Fibroblast of villous mesenchyme (primary cell): ENCODE measurements at regions not wholly inside any gene's neighbourhood (a gene's known extent, or its start where the extent isn't known, plus 50 kb on each side); places are given as distances from the start of the nearest gene placed in this dataset.
"Not testable (repeated sequence)": the region's sequence is repeated elsewhere in the genome, so short reads cannot be mapped to it uniquely, and the experiment has no call there.

Experiments used
- DNase-seq: peaks from one replicate; pipeline ENCODE4 v3.0.0-alpha.2; 2010; ENCODE audit warnings: low read depth
- H3K4me3 ChIP-seq: 2 replicates; pipeline ENCODE4 v1.5.1; 2011; ENCODE audit warnings: low read depth, mild to moderate bottlenecking, low read length
- TF ChIP-seq, protein P1 (sequence below): IDR thresholded peaks from 2 replicates; pipeline ENCODE4 v1.5.1; 2012; ENCODE audit warnings: low read depth, mild to moderate bottlenecking, low read length; ENCODE audit not compliant: insufficient read depth

DNA sequence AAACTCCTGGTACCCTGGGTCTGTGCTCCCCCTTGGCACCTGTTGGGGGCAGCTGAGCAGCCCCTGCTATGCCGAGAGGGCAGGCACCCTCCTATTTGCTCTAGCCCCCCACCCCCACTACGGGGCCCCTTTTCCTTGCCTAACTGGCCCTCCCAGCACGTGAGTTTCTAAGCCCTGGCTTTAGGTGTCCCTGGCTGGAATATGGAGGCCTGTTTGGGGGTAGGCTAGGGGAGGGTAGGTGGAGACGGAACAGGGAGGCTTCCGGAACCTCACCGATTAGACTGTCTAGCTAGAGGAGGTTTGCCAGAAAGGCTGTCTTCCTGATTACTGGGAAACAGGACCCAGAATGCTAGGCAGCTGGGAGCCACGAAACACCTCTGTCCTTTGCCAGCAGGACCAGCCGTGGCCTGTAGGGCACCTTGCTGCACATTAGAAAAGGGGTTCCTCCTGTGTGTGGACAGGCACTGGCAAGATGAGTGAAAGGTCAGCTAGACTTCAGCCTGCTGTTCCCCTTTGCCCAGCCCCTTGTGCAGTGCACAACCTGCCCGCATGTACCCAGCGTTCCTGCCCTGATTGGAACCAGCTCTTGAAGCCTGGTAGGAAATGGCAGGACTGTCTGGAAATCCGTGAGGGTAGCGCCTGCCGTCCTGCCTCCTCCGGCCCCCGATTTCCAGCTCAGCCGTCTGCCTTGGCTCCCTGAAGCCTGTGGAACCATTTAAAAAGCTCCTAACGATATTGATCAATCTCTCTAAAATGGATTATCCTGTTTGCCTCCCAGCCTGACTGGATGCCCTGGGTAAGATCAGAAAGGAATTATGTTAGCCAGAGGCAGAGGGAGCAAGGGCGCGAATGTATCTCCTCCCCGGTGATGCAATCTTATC lies 83.4 kb upstream of the GSE1 start:
- TF ChIP-seq, protein P1, sequence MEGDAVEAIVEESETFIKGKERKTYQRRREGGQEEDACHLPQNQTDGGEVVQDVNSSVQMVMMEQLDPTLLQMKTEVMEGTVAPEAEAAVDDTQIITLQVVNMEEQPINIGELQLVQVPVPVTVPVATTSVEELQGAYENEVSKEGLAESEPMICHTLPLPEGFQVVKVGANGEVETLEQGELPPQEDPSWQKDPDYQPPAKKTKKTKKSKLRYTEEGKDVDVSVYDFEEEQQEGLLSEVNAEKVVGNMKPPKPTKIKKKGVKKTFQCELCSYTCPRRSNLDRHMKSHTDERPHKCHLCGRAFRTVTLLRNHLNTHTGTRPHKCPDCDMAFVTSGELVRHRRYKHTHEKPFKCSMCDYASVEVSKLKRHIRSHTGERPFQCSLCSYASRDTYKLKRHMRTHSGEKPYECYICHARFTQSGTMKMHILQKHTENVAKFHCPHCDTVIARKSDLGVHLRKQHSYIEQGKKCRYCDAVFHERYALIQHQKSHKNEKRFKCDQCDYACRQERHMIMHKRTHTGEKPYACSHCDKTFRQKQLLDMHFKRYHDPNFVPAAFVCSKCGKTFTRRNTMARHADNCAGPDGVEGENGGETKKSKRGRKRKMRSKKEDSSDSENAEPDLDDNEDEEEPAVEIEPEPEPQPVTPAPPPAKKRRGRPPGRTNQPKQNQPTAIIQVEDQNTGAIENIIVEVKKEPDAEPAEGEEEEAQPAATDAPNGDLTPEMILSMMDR, result no peak
- DNase-seq, result no peak

DNA sequence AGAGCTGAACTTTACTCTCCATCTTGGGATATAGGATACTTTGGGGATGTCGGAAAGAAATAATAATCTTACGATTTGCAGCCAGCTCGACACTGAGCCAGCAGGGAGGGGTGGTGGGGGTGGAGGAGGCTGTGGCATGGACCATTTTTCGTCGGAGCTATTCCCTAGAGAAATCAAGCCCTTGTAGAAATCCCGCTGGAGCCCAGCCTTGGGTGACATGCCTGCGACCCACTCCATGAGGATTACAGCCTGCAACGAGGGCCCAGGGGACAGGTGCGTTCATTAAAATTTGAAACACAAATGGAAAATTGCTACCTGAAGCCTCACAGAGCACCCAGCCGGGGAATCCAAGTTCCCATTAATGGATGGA lies 82.8 kb upstream of the GSE1 start:
- no peak for DNase-seq
- TF ChIP-seq, protein P1, result no peak
- H3K4me3 ChIP-seq, result no peak overlapping the region

More for the DNA sequence above, 83.4 kb upstream of the GSE1 start:
- H3K4me3 ChIP-seq, result no peak overlapping the region

DNA sequence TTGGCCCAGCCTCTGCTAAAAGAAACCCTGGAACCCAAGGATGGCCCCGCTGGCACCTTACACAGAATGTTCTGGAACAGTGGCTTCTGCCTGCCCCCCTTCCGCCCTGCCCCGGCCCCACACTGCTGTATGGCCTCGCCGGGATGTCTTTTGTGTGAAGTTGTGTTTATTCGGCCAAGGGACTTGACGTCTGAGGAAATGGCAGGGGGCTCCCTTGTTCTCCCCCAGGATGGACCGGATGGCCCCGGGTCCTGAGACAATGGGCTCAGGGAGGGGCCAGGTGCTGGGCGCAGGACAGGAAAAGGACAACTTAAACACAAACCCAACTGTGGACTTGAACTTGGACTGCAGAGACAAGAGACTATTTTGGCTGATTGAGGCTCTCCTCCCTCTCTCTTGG lies 81.6 kb upstream of the GSE1 start:
- no peak for DNase-seq
- no peak overlapping the region for H3K4me3 ChIP-seq
- TF ChIP-seq, protein P1, result no peak

DNA sequence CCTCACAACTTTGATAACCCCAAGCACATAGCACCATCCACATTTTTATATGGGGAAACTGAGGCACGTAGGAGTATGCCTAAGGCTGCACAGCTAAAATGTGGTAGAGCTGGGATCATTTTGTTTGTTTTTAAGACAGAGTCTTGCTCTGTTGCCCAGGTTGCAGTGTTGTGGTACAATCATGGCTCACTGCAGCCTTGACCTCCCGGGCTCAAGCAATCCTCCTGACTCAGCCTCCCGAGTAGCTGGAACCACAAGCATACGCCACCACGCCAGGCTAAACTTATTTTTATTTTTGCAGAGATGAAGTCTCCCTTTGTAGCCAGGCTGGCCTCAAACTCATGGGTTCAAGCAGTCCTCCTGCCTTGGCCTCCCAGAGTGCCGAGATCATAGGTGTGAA lies 81.0 kb upstream of the GSE1 start:
- TF ChIP-seq, protein P1, result no peak
- DNase-seq, result no peak
- no peak overlapping the region for H3K4me3 ChIP-seq

DNA sequence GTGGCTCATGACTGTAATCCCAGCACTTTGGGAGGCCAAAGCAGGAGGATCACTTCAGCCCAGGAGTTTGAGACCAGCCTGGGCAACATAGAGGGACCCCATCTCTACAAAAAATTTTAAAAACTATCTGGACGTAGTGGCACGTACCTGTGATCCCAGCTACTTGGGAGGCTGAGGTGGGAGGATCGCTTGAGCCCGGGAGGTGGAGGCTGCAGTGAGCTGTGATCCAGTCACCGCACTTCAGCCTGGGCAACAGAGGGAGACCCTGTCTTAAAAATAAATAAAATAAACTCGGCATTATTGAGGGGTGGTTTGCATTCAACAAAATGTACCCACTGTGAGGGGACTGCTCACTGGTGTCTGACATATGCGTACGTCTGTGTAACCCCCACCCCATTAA lies 79.5 kb upstream of the GSE1 start:
- H3K4me3 ChIP-seq, DNase-seq: not testable (repeated sequence)

DNA sequence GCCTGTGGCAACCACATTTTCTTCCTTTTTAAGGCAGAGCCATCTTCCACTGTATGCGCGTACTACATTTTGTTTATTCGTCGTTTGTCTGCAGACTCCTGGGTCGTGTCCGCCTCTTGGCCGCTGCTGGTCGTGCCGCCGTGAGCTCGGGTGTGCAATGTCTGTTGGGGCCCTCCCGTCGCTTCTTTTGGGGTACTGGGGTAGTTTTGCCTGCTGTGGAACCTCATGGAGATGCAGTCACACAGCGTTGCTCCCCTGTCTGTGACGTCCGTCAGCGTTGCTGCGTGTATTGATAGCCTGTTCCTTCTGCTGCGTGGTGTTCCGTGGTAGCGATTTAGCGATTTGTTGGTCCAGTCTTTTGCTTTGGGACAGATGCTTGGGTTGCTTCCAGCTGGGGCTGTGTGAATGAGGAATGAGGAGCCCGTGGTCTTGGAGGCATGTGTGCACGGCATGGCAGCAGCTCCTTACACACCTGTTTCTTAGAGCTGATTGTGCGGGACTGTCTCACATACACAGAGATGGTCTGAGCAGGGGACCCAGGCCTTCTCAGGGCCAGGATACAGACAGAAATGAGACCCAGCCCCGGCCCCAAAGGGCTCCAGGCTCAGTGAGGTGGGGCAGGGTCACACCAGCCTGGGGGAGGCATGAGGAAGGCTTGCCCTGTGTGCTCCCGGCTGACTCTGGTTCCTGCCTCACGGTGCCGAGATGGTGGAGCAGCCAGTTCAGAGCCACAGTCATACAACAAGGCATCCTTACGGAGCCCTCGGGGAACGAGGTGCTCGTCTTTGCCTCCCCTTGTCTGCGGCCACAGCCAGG lies 78.4 kb upstream of the GSE1 start:
- H3K4me3 ChIP-seq, result no peak overlapping the region
- DNase-seq, result no peak
- TF ChIP-seq, protein P1, result no peak

DNA sequence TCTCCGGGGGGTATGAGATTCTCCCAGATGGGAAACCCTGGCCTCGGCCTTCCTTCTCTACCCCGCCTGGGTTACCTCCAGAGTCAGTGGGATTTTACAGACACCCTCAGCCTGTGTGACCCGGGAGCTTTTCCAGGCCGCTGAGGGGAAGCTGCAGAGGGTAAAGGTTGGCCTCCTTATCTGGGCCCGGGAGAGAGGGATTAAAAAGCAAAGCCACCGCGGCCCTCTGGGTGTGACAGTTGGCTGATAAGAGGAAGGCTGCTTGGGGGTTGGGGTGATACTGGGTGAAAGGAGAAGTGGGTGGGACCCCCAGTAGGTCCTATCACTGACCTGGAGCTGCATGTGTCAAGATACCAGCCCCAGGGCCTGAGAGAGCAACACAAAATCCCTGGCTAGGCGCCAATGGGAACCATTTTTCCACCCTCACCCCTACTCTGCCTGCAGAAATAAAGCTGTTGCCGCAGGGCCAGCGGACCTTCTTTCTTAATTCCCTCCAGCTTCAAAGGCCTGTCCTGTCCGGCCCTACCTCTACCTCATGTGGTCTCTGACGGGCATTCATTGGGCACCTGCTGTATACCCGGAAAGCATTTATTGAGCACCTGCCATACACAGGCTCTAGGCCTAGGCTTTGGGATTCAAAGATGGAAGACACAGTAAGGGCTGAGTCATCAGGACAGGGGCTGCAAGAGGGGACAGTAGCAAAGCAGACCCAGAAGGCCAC lies 77.6 kb upstream of the GSE1 start:
- TF ChIP-seq, protein P1, result no peak
- H3K4me3 ChIP-seq, result no peak overlapping the region
- DNase-seq, result no peak
